SK-N-SH treated with all-trans-retinoic acid at 6 μM for 48 hours (cell line): ENCODE measurements at regions not wholly inside any gene's neighbourhood (a gene's known extent, or its start where the extent isn't known, plus 50 kb on each side); places are given as distances from the start of the nearest gene placed in this dataset.

Experiments
- ATAC-seq: fragments of 200-7000 bp; cut with Tn5 transposase; 3 replicates; pipeline ENCODE4 v1.9.1; 2020; ENCODE audit warnings: mild to moderate bottlenecking, moderate library complexity
- ARNTL ChIP-seq: fragments of 450-650 bp; formaldehyde crosslinking; IDR thresholded peaks from 2 replicates; pipeline ENCODE4 v1.5.0; 2020; ENCODE audit warnings: low read depth, mild to moderate bottlenecking, moderate library complexity, borderline replicate concordance
- BACH2 ChIP-seq: fragments of 250-450 bp; sonication (Bioruptor Pico); IDR thresholded peaks from 2 replicates; pipeline ENCODE4 v1.9.0; 2021; ENCODE audit warnings: mild to moderate bottlenecking, borderline replicate concordance
- CSDC2 ChIP-seq: fragments of 250-450 bp; sonication (Bioruptor Pico); IDR thresholded peaks from 2 replicates; pipeline ENCODE4 v1.5.0; 2020; ENCODE audit warnings: mild to moderate bottlenecking, moderate library complexity
- CSRNP3 ChIP-seq: fragments of 250-450 bp; sonication (Bioruptor Pico); IDR thresholded peaks from 2 replicates; pipeline ENCODE4 v1.5.1; 2021; ENCODE audit warnings: mild to moderate bottlenecking, moderate library complexity
- ESRRG ChIP-seq: fragments of 250-450 bp; sonication (Bioruptor Pico); IDR thresholded peaks from 2 replicates; pipeline ENCODE4 v1.6.1; 2021; ENCODE audit warnings: mild to moderate bottlenecking
- ISL1 ChIP-seq: fragments of 250-450 bp; sonication (Bioruptor Pico); IDR thresholded peaks from 2 replicates; pipeline ENCODE4 v2.1.2; 2022; ENCODE audit warnings: mild to moderate bottlenecking, moderate library complexity
- OSR1 ChIP-seq: fragments of 250-450 bp; sonication (Bioruptor Pico); IDR thresholded peaks from 2 replicates; pipeline ENCODE4 v1.8.0; 2022; ENCODE audit warnings: moderate library complexity, mild to moderate bottlenecking, inconsistent platforms
- PATZ1 ChIP-seq: fragments of 250-450 bp; sonication (Bioruptor Pico); IDR thresholded peaks from 2 replicates; pipeline ENCODE4 v1.8.0; 2020; ENCODE audit warnings: mild to moderate bottlenecking, moderate library complexity, borderline replicate concordance
- PPARA ChIP-seq: fragments of 250-450 bp; sonication (Bioruptor Pico); IDR thresholded peaks from 2 replicates; pipeline ENCODE4 v1.5.0; 2020; ENCODE audit warnings: mild to moderate bottlenecking, borderline replicate concordance
- RARB ChIP-seq: fragments of 250-450 bp; sonication (Bioruptor Pico); IDR thresholded peaks from 2 replicates; pipeline ENCODE4 v1.8.0; 2021; ENCODE audit warnings: mild to moderate bottlenecking, moderate library complexity
- SNAI2 ChIP-seq: fragments of 250-450 bp; sonication (Bioruptor Pico); IDR thresholded peaks from 2 replicates; pipeline ENCODE4 v1.5.0; 2020; ENCODE audit warnings: mild to moderate bottlenecking, moderate library complexity
- TCF4 ChIP-seq: fragments of 250-450 bp; sonication (Bioruptor Pico); IDR thresholded peaks from 2 replicates; pipeline ENCODE4 v1.8.0; 2021; ENCODE audit warnings: mild to moderate bottlenecking, moderate library complexity, borderline replicate concordance
- TOX ChIP-seq: fragments of 250-450 bp; sonication (Bioruptor Pico); IDR thresholded peaks from 2 replicates; pipeline ENCODE4 v1.8.0; 2021; ENCODE audit warnings: mild to moderate bottlenecking, moderate library complexity, borderline replicate concordance
- TSHZ2 ChIP-seq: fragments of 250-450 bp; sonication (Bioruptor Pico); IDR thresholded peaks from 2 replicates; pipeline ENCODE4 v1.5.0; 2020; ENCODE audit warnings: mild to moderate bottlenecking, moderate library complexity
- ZFP3 ChIP-seq: fragments of 250-450 bp; sonication (Bioruptor Pico); IDR thresholded peaks from 2 replicates; pipeline ENCODE4 v1.5.0; 2020; ENCODE audit warnings: mild to moderate bottlenecking, moderate library complexity
- ZNF565 ChIP-seq: fragments of 450-650 bp; formaldehyde crosslinking; conservative IDR thresholded peaks from 2 replicates; pipeline ENCODE4 v1.5.0; 2020; ENCODE audit warnings: low read depth, mild to moderate bottlenecking, moderate library complexity
- ZNF8 ChIP-seq: fragments of 450-650 bp; formaldehyde crosslinking; IDR thresholded peaks from 2 replicates; pipeline ENCODE4 v1.5.0; 2020; ENCODE audit warnings: mild to moderate bottlenecking, moderate library complexity

- TF ChIP-seq TCF4 (CRISPR knock-in tag) (no peak), OSR1 (CRISPR knock-in tag) (no peak), CSDC2 (CRISPR knock-in tag) (no peak), CSRNP3 (CRISPR knock-in tag) (no peak), ZFP3 (CRISPR knock-in tag) (no peak), PPARA (CRISPR knock-in tag) (no peak), ZNF8 (CRISPR knock-in tag) (no peak)
- TF ChIP-seq, all 23 proteins: peak for 0
These were observed 68.8 kb downstream of the ATXN3L start (continued) for GRCh38 chrX:13250826-13251580.

GRCh38 chrX:13248867-13249486, 70.9 kb downstream of the ATXN3L start:
- ATAC-seq: no peak; the same call in none of the 3 replicates
- TF ChIP-seq OSR1 (CRISPR knock-in tag) (peak; percentile 79; the same call in 1 of the 2 replicates), SNAI2 (CRISPR knock-in tag) (peak; percentile 96), ZFP3 (CRISPR knock-in tag) (peak; percentile 66; the same call in 1 of the 2 replicates), CSRNP3 (CRISPR knock-in tag) (no peak), PATZ1 (CRISPR knock-in tag) (no peak), ISL1 (peak; percentile 34; the same call in 1 of the 2 replicates), CSDC2 (CRISPR knock-in tag) (peak; percentile 97; the same call in 1 of the 2 replicates)

GRCh38 chrX:13239272-13239671, 80.6 kb downstream of the ATXN3L start:
- TF ChIP-seq TCF4 (CRISPR knock-in tag) (no peak), SNAI2 (CRISPR knock-in tag) (no peak), TSHZ2 (CRISPR knock-in tag) (no peak), RARB (CRISPR knock-in tag) (no peak)
- peak; percentile 54 for ATAC-seq

- no peak for TF ChIP-seq CSDC2 (CRISPR knock-in tag)
- no peak for TF ChIP-seq ISL1
- TF ChIP-seq BACH2 (CRISPR knock-in tag): no peak
- no peak for TF ChIP-seq TSHZ2 (CRISPR knock-in tag)
- no peak for TF ChIP-seq ESRRG (CRISPR knock-in tag)
- no peak for TF ChIP-seq OSR1 (CRISPR knock-in tag)
- no peak for TF ChIP-seq ARNTL
- no peak for TF ChIP-seq ZNF565 (CRISPR knock-in tag)
- no peak for TF ChIP-seq ZFP3 (CRISPR knock-in tag)
- no peak for TF ChIP-seq TOX (CRISPR knock-in tag)
- TF ChIP-seq ZNF8 (CRISPR knock-in tag): no peak
- TF ChIP-seq SNAI2 (CRISPR knock-in tag): no peak
- TF ChIP-seq, all 23 proteins: peak for 0
These were observed 83.9 kb downstream of the ATXN3L start for GRCh38 chrX:13235930-13236329.

More at GRCh38 chrX:13235930-13236329, 83.9 kb downstream of the ATXN3L start:
- no peak for ATAC-seq
